Nephron (organoid): ENCODE measurements at regions not wholly inside any gene's neighbourhood (a gene's known extent, or its start where the extent isn't known, plus 50 kb on each side); places are given as distances from the start of the nearest gene placed in this dataset.
"Not testable (repeated sequence)": the region's sequence is repeated elsewhere in the genome, so short reads cannot be mapped to it uniquely, and the experiment has no call there.

ENCODE experiments used
- H3K27ac Mint-ChIP-seq, 3 experiments: 2 replicates each; pipeline ENCODE4 v1.8.0; 2020; ENCODE audit warnings: mixed read lengths in 3 of 3, mild to moderate bottlenecking in 2 of 3, moderate library complexity in 1 of 3
- H3K27me3 Mint-ChIP-seq: 2 replicates; pipeline ENCODE4 v1.8.0; 2021; ENCODE audit warnings: low read depth, mild to moderate bottlenecking, moderate library complexity, mixed read lengths
- H3K36me3 Mint-ChIP-seq: 2 replicates; pipeline ENCODE4 v1.8.0; 2020; ENCODE audit warnings: low read depth, mixed read lengths
- H3K4me1 Mint-ChIP-seq: 2 replicates; pipeline ENCODE4 v1.8.0; 2020; ENCODE audit warnings: mixed read lengths
- H3K4me3 Mint-ChIP-seq, 3 experiments: 2 replicates each; pipeline ENCODE4 v1.8.0; 2020; ENCODE audit warnings: mild to moderate bottlenecking in 3 of 3, mixed read lengths in 3 of 3, moderate library complexity in 2 of 3
- H3K9me3 Mint-ChIP-seq: 2 replicates; pipeline ENCODE4 v1.8.0; 2020; ENCODE audit warnings: mixed read lengths
- CTCF ChIP-seq, 3 experiments: fragments of 200-600 bp; sonication (generic); IDR thresholded peaks; one replicate each; pipeline ENCODE4 v1.5.0; 2021; ENCODE audit warnings: antibody characterized with exemption in 3 of 3; ENCODE audit not compliant: unreplicated experiment in 3 of 3

- Mint-ChIP-seq H3K27me3 (no peaks in the 10 kb centered on the region), H3K27ac (no peak overlapping the region), H3K36me3 (no peaks in the 10 kb centered on the region), H3K9me3 (peaks cover 43% of the 10 kb centered on the region), H3K4me1 (no peaks in the 10 kb centered on the region), H3K4me3 (no peak overlapping the region)
- no peak for TF ChIP-seq CTCF (IDR thresholded peaks at IDR 0.05; ENCODE audit: unreplicated experiment in 3 of 3)
Observed at GRCh38 chr4:159926871-159927270, 824.0 kb downstream of the RAPGEF2 start.

GRCh38 chr4:159927781-159928180 is 824.9 kb downstream of the RAPGEF2 start:
- Mint-ChIP-seq H3K36me3 (no peaks in the 10 kb centered on the region), H3K27ac (no peak overlapping the region), H3K9me3 (peaks cover 50% of the 10 kb centered on the region), H3K27me3 (peaks cover 4% of the 10 kb centered on the region), H3K4me1 (no peaks in the 10 kb centered on the region), H3K4me3 (no peak overlapping the region)
- no peak for TF ChIP-seq CTCF (IDR thresholded peaks at IDR 0.05; ENCODE audit: unreplicated experiment in 3 of 3)

GRCh38 chr4:159934602-159935001 is 831.7 kb downstream of the RAPGEF2 start:
- not testable (repeated sequence) for H3K27ac Mint-ChIP-seq, H3K27me3 Mint-ChIP-seq, H3K4me1 Mint-ChIP-seq, H3K36me3 Mint-ChIP-seq, H3K4me3 Mint-ChIP-seq
- H3K9me3 Mint-ChIP-seq: peaks cover 36% of the 10 kb centered on the region

- Mint-ChIP-seq H3K27ac (no peak overlapping the region), H3K4me3 (no peak overlapping the region), H3K4me1 (no peaks in the 10 kb centered on the region), H3K27me3 (no peaks in the 10 kb centered on the region), H3K36me3 (peaks cover 3% of the 10 kb centered on the region), H3K9me3 (peaks cover 21% of the 10 kb centered on the region)
- TF ChIP-seq CTCF (IDR thresholded peaks at IDR 0.05; ENCODE audit: unreplicated experiment in 3 of 3): no peak
Observed at GRCh38 chr4:159937595-159937994, 834.7 kb downstream of the RAPGEF2 start.

- H3K9me3 Mint-ChIP-seq: peaks cover 17% of the 10 kb centered on the region
- not testable (repeated sequence) for H3K36me3 Mint-ChIP-seq, H3K4me3 Mint-ChIP-seq, H3K27ac Mint-ChIP-seq, H3K27me3 Mint-ChIP-seq, H3K4me1 Mint-ChIP-seq
Observed at GRCh38 chr4:159939681-159940080, 836.8 kb downstream of the RAPGEF2 start.

GRCh38 chr4:159941076-159941475 is 838.2 kb downstream of the RAPGEF2 start:
- H3K4me1 Mint-ChIP-seq: no peaks in the 10 kb centered on the region
- no peaks in the 10 kb centered on the region for H3K36me3 Mint-ChIP-seq
- H3K27ac Mint-ChIP-seq: no peak overlapping the region
- H3K4me3 Mint-ChIP-seq: no peak overlapping the region
- H3K27me3 Mint-ChIP-seq: no peaks in the 10 kb centered on the region
- TF ChIP-seq CTCF (IDR thresholded peaks at IDR 0.05; ENCODE audit: unreplicated experiment in 3 of 3): no peak
- peaks cover 12% of the 10 kb centered on the region for H3K9me3 Mint-ChIP-seq

- no peak overlapping the region for H3K27ac Mint-ChIP-seq
- TF ChIP-seq CTCF (IDR thresholded peaks at IDR 0.05; ENCODE audit: unreplicated experiment in 3 of 3): no peak
- peaks cover 3% of the 10 kb centered on the region for H3K9me3 Mint-ChIP-seq
- H3K27me3 Mint-ChIP-seq: no peaks in the 10 kb centered on the region
- no peaks in the 10 kb centered on the region for H3K36me3 Mint-ChIP-seq
- H3K4me1 Mint-ChIP-seq: peaks cover 6% of the 10 kb centered on the region
- no peak overlapping the region for H3K4me3 Mint-ChIP-seq
Observed at GRCh38 chr4:159944477-159944876, 841.6 kb downstream of the RAPGEF2 start.
